ENCODE measurements at regions not wholly inside any gene's neighbourhood (a gene's known extent, or its start where the extent isn't known, plus 50 kb on each side); places are given as distances from the start of the nearest gene placed in this dataset.

DNA sequence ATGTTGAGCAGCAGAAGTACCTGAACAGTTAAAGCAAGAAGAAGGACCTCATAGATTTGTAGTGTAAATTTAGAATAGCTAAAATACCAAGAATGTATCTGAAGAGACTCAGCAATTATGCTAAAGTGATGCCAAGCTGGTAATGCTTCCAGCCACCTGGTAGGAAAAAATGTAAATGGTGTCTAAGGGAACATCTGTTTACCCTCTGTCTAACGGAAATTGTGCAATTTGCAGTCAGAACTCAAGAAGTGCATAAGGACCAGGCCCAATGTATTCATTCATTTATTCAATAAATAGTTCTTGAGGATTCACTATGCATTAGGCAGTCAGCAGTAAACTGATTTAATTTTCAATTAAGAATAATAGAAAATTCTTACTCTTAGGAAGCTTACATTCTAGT, 116.0 kb upstream of the ADGRL4 start:
- Mint-ChIP-seq H3K36me3 (ENCODE audit: low read depth) (no peaks in the 10 kb centered on the region), H3K27ac (no peak overlapping the region)

DNA sequence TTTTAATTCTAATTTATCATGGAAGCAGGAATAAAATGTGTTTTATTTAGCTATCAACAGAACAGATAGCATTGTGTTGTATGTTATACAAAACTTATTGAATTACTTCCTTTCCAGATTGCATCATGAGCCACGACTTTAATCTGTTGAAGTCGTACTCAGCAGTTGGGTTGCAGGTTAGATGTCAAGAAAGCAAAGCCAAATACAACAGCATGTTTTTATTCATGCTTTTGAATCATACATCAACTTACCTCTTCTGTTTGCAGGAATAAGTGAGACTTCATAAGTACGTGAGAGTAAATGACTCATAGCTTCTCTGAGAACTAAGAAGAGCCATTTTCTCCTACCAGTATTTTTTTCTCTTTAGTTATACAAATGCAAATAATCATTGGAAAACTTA, 110.8 kb upstream of the ADGRL4 start:
- no peaks in the 10 kb centered on the region for H3K36me3 Mint-ChIP-seq (ENCODE audit: low read depth)
- H3K27me3 Mint-ChIP-seq (ENCODE audit: low read depth): no peaks in the 10 kb centered on the region
- H3K27ac Mint-ChIP-seq: no peak overlapping the region
- H3K9me3 Mint-ChIP-seq: no peaks in the 10 kb centered on the region
- H3K4me1 Mint-ChIP-seq (ENCODE audit: low read depth): no peaks in the 10 kb centered on the region
- H3K4me3 Mint-ChIP-seq: no peak overlapping the region

More for the DNA sequence above, 116.0 kb upstream of the ADGRL4 start:
- H3K4me3 Mint-ChIP-seq: no peak overlapping the region
- H3K27me3 Mint-ChIP-seq (ENCODE audit: low read depth): no peaks in the 10 kb centered on the region
- H3K9me3 Mint-ChIP-seq: no peaks in the 10 kb centered on the region
- no peaks in the 10 kb centered on the region for H3K4me1 Mint-ChIP-seq (ENCODE audit: low read depth)

DNA sequence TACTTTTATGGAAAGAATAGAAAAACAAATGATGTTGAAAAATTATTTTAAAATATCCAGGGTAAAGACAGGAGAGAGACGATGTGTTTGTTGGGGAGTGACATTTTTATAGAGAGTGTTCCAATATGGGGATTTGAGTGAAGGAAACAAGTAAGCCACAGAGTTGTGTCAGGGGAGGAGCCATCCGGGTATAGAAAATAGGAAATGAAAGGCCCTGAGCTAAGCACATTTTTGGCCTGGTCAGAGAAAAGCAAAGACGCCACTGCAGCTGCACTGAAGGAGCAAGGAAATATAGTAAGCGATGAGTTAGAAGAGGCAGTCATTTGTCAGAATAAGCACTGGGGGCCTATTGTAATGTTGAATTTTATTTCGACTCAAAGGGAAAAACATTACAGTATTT, 107.3 kb upstream of the ADGRL4 start:
- Mint-ChIP-seq H3K9me3 (no peaks in the 10 kb centered on the region), H3K4me3 (no peak overlapping the region), H3K36me3 (ENCODE audit: low read depth) (no peaks in the 10 kb centered on the region), H3K4me1 (ENCODE audit: low read depth) (no peaks in the 10 kb centered on the region), H3K27ac (no peak overlapping the region), H3K27me3 (ENCODE audit: low read depth) (no peaks in the 10 kb centered on the region)

DNA sequence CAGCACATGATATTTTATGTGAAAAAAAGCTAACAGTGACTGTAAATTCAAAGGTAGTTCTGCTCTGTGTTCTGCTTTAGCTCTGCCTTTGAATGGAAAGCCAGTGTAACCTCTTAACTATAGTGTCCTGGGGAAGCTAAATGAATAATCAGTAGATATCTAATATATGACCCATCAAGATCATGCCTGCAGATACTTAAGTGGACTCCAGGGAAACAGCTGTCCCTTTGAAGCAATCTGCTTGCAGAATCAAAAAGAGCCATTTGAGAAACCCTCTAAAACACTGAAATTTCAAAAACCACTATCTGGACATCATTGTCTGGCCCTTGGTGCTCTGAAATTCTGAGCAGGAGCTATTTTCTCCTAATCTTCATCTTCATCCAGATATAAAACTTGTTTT, 104.2 kb upstream of the ADGRL4 start:
- no peak overlapping the region for H3K4me3 Mint-ChIP-seq
- H3K27me3 Mint-ChIP-seq (ENCODE audit: low read depth): no peaks in the 10 kb centered on the region
- H3K9me3 Mint-ChIP-seq: no peaks in the 10 kb centered on the region
- H3K36me3 Mint-ChIP-seq (ENCODE audit: low read depth): no peaks in the 10 kb centered on the region
- H3K4me1 Mint-ChIP-seq (ENCODE audit: low read depth): no peaks in the 10 kb centered on the region
- no peak overlapping the region for H3K27ac Mint-ChIP-seq

DNA sequence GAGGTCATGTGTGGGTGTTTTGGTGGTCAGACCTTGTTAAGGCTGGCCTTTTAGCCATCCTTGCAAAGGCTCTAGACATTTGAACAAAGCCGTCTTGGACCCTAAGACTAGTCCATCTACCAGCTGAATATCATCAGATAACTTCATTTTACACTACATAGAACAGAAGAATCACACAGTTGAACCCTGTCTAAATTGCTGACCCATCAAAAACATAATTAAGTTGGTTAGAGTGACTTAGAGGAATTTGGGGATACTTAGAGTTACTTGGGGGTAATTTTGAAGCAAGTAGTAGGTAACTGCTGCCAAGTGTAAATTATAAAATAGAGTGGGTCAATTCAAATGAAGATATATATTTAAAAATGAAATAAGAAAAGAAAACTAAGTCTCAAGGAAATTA, 102.9 kb upstream of the ADGRL4 start:
- Mint-ChIP-seq H3K27ac (no peak overlapping the region), H3K9me3 (no peaks in the 10 kb centered on the region), H3K36me3 (ENCODE audit: low read depth) (no peaks in the 10 kb centered on the region), H3K4me1 (ENCODE audit: low read depth) (no peaks in the 10 kb centered on the region), H3K27me3 (ENCODE audit: low read depth) (no peaks in the 10 kb centered on the region), H3K4me3 (no peak overlapping the region)

DNA sequence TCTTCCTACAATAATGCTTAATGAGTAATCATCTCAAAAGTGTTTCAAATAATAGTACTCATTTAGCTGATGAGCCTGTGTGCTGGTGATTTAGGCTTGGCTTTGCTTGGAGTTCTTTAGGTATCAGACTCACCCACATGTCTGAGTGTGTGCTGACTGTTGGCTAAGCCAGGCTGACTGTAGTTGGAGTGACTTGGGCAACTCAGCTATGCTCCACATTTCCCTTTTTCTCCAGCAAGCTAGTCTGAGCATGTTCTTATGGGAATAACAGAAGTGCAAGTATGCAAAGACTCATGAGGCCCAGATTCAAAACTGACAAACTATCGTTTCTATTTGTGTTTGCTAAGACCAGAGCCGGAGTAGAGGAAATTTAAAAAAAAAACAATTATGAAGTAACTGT, 99.0 kb upstream of the ADGRL4 start:
- Mint-ChIP-seq H3K27me3 (ENCODE audit: low read depth) (no peaks in the 10 kb centered on the region), H3K27ac (no peak overlapping the region), H3K4me1 (ENCODE audit: low read depth) (no peaks in the 10 kb centered on the region), H3K36me3 (ENCODE audit: low read depth) (no peaks in the 10 kb centered on the region), H3K9me3 (no peaks in the 10 kb centered on the region), H3K4me3 (no peak overlapping the region)

DNA sequence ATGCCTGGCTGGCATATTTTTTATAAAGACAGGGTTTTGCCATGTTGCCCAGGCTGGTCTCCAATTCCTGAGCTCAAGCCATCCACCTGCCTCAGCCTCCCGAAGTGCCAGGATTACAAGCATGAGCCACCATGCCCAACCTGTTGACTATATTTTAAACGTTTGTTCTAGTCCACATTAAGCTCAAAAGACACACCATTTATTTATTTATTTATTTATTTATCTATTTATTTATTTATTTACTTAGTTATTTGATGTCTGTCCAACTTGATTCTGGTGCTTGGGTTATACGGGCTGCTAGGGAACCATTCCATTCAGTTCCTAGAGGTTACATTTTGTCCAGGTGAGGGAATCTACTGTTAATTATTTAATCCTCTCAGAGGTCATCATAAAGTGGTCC, 98.1 kb upstream of the ADGRL4 start:
- Mint-ChIP-seq H3K36me3 (ENCODE audit: low read depth) (no peaks in the 10 kb centered on the region), H3K4me1 (ENCODE audit: low read depth) (no peaks in the 10 kb centered on the region), H3K9me3 (no peaks in the 10 kb centered on the region), H3K27me3 (ENCODE audit: low read depth) (no peaks in the 10 kb centered on the region), H3K4me3 (no peak overlapping the region), H3K27ac (no peak overlapping the region)

DNA sequence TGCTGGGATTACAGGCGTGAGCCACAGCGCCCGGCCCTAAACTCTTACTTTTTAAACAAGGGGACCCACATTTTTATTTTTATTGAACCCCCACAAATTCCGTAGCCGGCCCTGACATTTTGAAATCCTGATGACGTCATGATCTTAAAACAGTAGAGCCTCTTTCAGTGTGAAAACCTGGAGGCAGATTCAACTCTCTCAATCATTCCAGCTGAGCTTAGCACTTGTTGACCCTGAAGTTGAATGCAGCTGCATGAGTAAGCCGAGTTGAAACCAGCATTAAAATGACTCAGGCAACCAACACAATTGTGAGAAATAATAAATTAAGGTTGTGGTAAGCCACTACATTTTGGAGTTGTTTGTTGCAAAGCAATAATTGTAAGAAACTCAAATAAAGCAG, 93.9 kb upstream of the ADGRL4 start:
- no peak overlapping the region for H3K27ac Mint-ChIP-seq
- no peak overlapping the region for H3K4me3 Mint-ChIP-seq
- no peaks in the 10 kb centered on the region for H3K36me3 Mint-ChIP-seq (ENCODE audit: low read depth)
- H3K4me1 Mint-ChIP-seq (ENCODE audit: low read depth): no peaks in the 10 kb centered on the region
- no peaks in the 10 kb centered on the region for H3K27me3 Mint-ChIP-seq (ENCODE audit: low read depth)
- H3K9me3 Mint-ChIP-seq: no peaks in the 10 kb centered on the region

DNA sequence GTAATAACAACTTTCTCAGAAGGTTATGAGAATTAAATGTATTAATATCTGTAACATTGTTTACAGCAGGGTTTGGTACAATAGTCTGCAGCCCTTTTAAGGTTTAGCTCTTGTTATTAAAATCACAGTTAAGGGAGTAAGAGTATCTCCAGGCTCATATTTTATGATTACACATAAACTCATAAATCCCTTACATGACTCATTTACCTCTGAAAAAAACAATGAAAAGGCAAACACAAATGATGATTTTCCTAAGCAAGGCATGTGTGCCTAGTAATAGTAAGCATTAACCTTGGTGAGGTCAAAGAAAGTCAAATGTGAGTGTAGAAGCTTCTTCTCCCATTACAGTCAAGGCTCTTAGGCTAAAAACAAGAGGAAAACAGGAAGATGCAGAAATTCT, 84.5 kb upstream of the ADGRL4 start:
- H3K36me3 Mint-ChIP-seq (ENCODE audit: low read depth): no peaks in the 10 kb centered on the region
- no peak overlapping the region for H3K27ac Mint-ChIP-seq
- no peak overlapping the region for H3K4me3 Mint-ChIP-seq
- no peaks in the 10 kb centered on the region for H3K27me3 Mint-ChIP-seq (ENCODE audit: low read depth)
- no peaks in the 10 kb centered on the region for H3K9me3 Mint-ChIP-seq
- H3K4me1 Mint-ChIP-seq (ENCODE audit: low read depth): no peaks in the 10 kb centered on the region

DNA sequence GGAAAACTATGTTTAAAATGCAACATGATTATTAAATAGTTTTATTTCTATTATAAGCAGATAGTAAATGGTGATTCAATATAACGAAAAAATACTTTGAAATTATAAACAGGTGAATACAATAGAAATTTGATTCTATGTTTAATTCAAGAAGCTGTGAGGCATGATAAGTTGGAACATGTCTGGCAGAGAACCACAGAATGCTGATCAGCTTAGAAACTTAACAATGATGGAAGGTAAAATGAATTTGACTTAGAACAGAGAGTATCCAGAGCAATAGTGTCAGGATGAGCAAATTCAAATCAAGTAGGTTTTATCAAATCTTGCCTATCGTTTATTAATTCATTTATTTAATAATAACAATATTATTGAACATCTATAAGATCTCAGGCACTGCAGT, 83.4 kb upstream of the ADGRL4 start:
- no peaks in the 10 kb centered on the region for H3K27me3 Mint-ChIP-seq (ENCODE audit: low read depth)
- H3K4me3 Mint-ChIP-seq: no peak overlapping the region
- no peaks in the 10 kb centered on the region for H3K36me3 Mint-ChIP-seq (ENCODE audit: low read depth)
- H3K27ac Mint-ChIP-seq: no peak overlapping the region
- H3K4me1 Mint-ChIP-seq (ENCODE audit: low read depth): no peaks in the 10 kb centered on the region
- H3K9me3 Mint-ChIP-seq: no peaks in the 10 kb centered on the region

DNA sequence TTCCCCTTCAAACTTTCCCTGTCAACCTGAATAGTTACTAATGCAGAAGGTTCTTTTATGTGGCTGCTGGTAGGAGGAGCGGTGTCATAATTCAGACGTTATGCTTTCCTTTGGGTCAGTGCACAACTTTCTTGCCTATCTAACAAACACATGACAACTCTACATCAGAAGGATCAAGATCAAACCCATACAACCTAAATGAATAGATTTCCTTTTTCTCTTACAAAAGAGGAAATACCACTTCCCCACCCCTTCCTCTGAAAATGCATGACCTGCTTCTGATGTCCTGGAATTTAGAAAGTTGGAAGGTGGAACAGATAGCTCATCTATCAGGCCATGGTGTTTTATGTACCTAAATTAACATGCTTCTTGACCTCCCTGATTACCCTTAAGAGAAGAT, 75.7 kb upstream of the ADGRL4 start:
- no peaks in the 10 kb centered on the region for H3K4me1 Mint-ChIP-seq (ENCODE audit: low read depth)
- no peaks in the 10 kb centered on the region for H3K9me3 Mint-ChIP-seq
- H3K27ac Mint-ChIP-seq: no peak overlapping the region
- no peaks in the 10 kb centered on the region for H3K36me3 Mint-ChIP-seq (ENCODE audit: low read depth)
- H3K4me3 Mint-ChIP-seq: no peak overlapping the region
- no peaks in the 10 kb centered on the region for H3K27me3 Mint-ChIP-seq (ENCODE audit: low read depth)

DNA sequence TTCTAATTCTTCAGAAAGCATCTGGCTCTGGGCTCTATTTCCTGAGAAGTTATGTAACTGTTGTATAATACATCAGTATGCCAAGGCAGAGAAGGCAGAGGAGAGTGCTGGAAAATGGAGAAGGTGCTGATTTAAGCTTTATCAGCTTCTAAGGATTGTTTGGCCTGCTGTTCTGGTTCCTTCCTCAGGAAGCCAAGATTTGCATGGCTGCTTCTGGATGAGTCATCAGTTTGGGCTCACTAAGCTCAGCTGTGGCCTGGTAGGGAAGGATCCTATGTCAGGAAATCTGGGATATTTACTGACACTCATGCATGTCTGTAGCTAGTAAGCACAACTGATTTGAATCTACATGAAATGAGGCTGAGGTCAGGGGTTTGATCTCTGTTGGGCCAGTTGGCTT, 73.2 kb upstream of the ADGRL4 start:
- Mint-ChIP-seq H3K27me3 (ENCODE audit: low read depth) (no peaks in the 10 kb centered on the region), H3K9me3 (no peaks in the 10 kb centered on the region), H3K36me3 (ENCODE audit: low read depth) (no peaks in the 10 kb centered on the region), H3K4me1 (ENCODE audit: low read depth) (no peaks in the 10 kb centered on the region), H3K4me3 (no peak overlapping the region), H3K27ac (no peak overlapping the region)

DNA sequence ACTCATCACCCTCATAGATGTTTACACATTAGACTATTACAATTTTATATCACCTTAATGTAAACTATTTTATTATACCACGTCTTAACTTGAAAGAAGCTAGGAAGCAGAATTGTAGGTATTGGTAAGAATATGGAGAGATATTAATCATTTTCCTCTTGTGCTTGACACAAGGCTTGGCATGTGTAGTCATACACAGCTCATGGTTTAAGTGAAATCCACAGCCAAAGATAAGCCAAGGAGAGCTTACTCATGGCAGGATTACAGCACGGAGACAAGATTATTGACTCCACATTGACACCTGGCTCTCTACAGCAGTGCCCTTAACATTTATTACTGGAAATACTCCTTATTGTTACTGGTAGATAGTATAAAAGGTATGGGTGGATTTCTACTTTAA, 68.4 kb upstream of the ADGRL4 start:
- no peak overlapping the region for H3K27ac Mint-ChIP-seq
- H3K4me1 Mint-ChIP-seq (ENCODE audit: low read depth): no peaks in the 10 kb centered on the region
- no peaks in the 10 kb centered on the region for H3K9me3 Mint-ChIP-seq
- H3K4me3 Mint-ChIP-seq: no peak overlapping the region
- no peaks in the 10 kb centered on the region for H3K27me3 Mint-ChIP-seq (ENCODE audit: low read depth)
- H3K36me3 Mint-ChIP-seq (ENCODE audit: low read depth): no peaks in the 10 kb centered on the region

DNA sequence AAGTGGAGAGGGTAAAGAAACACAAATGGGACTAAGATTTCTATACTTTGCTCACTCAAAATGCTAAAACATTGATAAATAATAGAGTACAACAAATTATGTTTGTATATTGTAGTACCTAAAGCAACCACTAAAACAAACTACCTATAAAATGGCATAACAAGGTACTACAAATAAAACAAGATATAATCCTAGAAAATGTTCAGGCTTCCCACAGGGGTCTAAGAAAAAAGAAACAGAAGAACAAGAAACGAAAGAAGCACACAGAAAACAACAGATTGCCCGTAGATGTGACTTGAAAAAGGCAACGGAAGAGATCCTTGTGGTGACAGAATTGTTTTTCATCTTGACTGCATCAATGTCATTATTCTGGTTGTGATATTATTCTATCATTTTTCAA, 63.3 kb upstream of the ADGRL4 start:
- Mint-ChIP-seq H3K4me3 (no peak overlapping the region), H3K9me3 (no peaks in the 10 kb centered on the region), H3K27ac (no peak overlapping the region), H3K4me1 (ENCODE audit: low read depth) (no peaks in the 10 kb centered on the region), H3K36me3 (ENCODE audit: low read depth) (no peaks in the 10 kb centered on the region), H3K27me3 (ENCODE audit: low read depth) (no peaks in the 10 kb centered on the region)

DNA sequence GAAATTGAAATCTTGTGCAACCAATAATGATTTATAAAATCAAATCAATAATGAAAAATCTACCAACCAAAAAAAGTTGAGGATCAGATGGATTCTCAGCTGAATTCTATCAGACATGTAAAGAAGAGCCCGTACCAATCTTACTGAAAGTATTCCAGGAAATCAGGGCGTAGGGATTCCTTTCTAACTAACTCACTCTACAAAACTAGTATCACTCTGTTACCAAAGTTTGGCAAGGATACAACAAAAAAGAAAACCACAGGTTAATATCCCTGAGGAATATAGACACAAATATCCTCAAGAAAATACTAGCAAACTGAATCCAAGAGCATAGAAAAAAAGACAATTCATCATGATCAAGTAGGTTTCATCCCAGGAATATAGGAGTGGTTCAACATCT, 52.8 kb upstream of the ADGRL4 start:
- H3K36me3 Mint-ChIP-seq (ENCODE audit: low read depth): no peaks in the 10 kb centered on the region
- no peaks in the 10 kb centered on the region for H3K27me3 Mint-ChIP-seq (ENCODE audit: low read depth)
- H3K4me1 Mint-ChIP-seq (ENCODE audit: low read depth): no peaks in the 10 kb centered on the region
- no peak overlapping the region for H3K4me3 Mint-ChIP-seq
- no peak overlapping the region for H3K27ac Mint-ChIP-seq
- peaks cover 29% of the 10 kb centered on the region for H3K9me3 Mint-ChIP-seq

Data from T-helper 1 cell treated with Interleukin-12 subunit alpha and Interleukin-12 subunit beta and Interleukin-4 antibody, amounts not matched to agents 30 μg/mL and 1 μg/mL, for 36 hours (primary cell).